Heart right ventricle (tissue), 16 donors: ENCODE measurements at regions not wholly inside any gene's neighbourhood (a gene's known extent, or its start where the extent isn't known, plus 50 kb on each side); places are given as distances from the start of the nearest gene placed in this dataset.

Experiments used
- ATAC-seq, 8 donors: fragments of 200-7000 bp; cut with Tn5 transposase; one replicate each; pipeline ENCODE4 v1.9.1; 2020; ENCODE audit warnings: mild to moderate bottlenecking in 8 of 8, moderate library complexity in 8 of 8, moderate number of reproducible peaks in 1 of 8
- DNase-seq, 2 donors: peaks; one replicate each; pipeline ENCODE4 v3.0.0-alpha.2; 2020
- H3K27ac ChIP-seq, 10 donors: fragments of 200-600 bp; sonication (generic) in 2 of 10; one replicate each; pipeline versions ENCODE4 v1.5.0 to v1.8.0; 2020 to 2022; ENCODE audit warnings: mild to moderate bottlenecking in 3 of 10
- H3K27me3 ChIP-seq, 7 donors: fragments of 200-600 bp; one replicate each; pipeline ENCODE4 v1.8.0; 2021 to 2022; ENCODE audit warnings: mild to moderate bottlenecking in 2 of 7
- H3K36me3 ChIP-seq, 9 donors: fragments of 200-600 bp; sonication (generic) in 1 of 9; one replicate each; pipeline versions ENCODE4 v1.5.0 to v1.8.0; 2020 to 2022; ENCODE audit warnings: mild to moderate bottlenecking in 2 of 9
- H3K4me1 ChIP-seq, 9 donors: fragments of 200-600 bp; sonication (generic) in 1 of 9; one replicate each; pipeline versions ENCODE4 v1.5.0 to v1.8.0; 2020 to 2022; ENCODE audit warnings: mild to moderate bottlenecking in 4 of 9
- H3K4me3 ChIP-seq, 10 donors: fragments of 200-600 bp; sonication (generic) in 2 of 10; one replicate each; pipeline versions ENCODE4 v1.5.0 to v1.8.0; 2020 to 2022; ENCODE audit warnings: mild to moderate bottlenecking in 7 of 10, moderate library complexity in 2 of 10
- H3K9me3 ChIP-seq, 11 donors: fragments of 200-600 bp in 10 of 11; sonication (generic) in 2 of 11; one replicate each; pipeline versions ENCODE4 v1.5.0 to v1.8.0; 2013 to 2022; ENCODE audit warnings: mild to moderate bottlenecking in 2 of 11, control low read depth in 1 of 11, moderate library complexity in 1 of 11
- WGBS, 2 donors: extraction: QIAGEN DNeasy Blood & Tissue Kit; methylation state at CpG; one replicate each; pipeline ENCODE4 v1.1.7; 2013; ENCODE audit warnings: inconsistent platforms in 1 of 2; 5-methylcytosine and 5-hydroxymethylcytosine counted together
- intact Hi-C, 10 donors: fragments of 100-400 bp; cut with DNase I; formaldehyde crosslinking; loops; one replicate each; pipeline versions ENCODE4 v1.11.1 to v1.14.2; 2022
- TF ChIP-seq, protein P1 (sequence below), 9 donors: fragments of 200-600 bp; sonication (generic) in 2 of 9; IDR thresholded peaks; one replicate each; pipeline versions ENCODE4 v1.5.0 to v1.8.0; 2021 to 2022; ENCODE audit warnings: antibody characterized with exemption in 9 of 9, mild to moderate bottlenecking in 5 of 9, moderate library complexity in 1 of 9
- donor health status: Arrhythmogenic right ventricular cardiomyopathy.
- donor health status: ischemic (EF 13 %, LVEDD 7.1; RV severe dilation, severe dysfunction).
- donor health status: healthy with polysubstance abuse.
- donor health status: DM: no; HTN: yes; CAD: no.
- donor health status: DM: no; HTN: no; CAD: no.
- donor health status: ischemic (EF 25% LVEDD 6.9; RV normal size, moderate dysfunction).
- donor health status: ischemic (EF 25% LVEDD 5.7; RV mildly dilated, moderate dysfunction).
- donor health status: healthy.
- donor health status: DM: yes; HTN: yes; CAD: no.
- donor health status: Ischemic cardiomyopathy.
- donor health status: ischemic (EF 35%, LVEDD 5.7; RV mildly dilated, moderate dysfunction).
- donor health status: nonischemic (EF 11% LVEDD 7.7; RV severe dilation, severe dysfunction).
- donor health status: DM: yes; HTN: yes; CAD: no.
- donor health status: PGD.
- donor health status: ischemic (EF 29% LVEDD 5.4; RV normal size, mild dysfunction).
- donor health status: nonischemic (EF 23%, LVEDD 6.1; RV moderate dilation, normal function).

GRCh38 chr1:195709821-195710220 lies 898.4 kb downstream of the KCNT2 start:
- Histone ChIP-seq H3K4me3 (no peak overlapping the region), H3K4me1 (no peaks in the 10 kb centered on the region), H3K27ac (no peak overlapping the region), H3K9me3 (no peaks in the 10 kb centered on the region), H3K36me3 (no peaks in the 10 kb centered on the region), H3K27me3 (no peaks in the 10 kb centered on the region)
- TF ChIP-seq, protein P1, sequence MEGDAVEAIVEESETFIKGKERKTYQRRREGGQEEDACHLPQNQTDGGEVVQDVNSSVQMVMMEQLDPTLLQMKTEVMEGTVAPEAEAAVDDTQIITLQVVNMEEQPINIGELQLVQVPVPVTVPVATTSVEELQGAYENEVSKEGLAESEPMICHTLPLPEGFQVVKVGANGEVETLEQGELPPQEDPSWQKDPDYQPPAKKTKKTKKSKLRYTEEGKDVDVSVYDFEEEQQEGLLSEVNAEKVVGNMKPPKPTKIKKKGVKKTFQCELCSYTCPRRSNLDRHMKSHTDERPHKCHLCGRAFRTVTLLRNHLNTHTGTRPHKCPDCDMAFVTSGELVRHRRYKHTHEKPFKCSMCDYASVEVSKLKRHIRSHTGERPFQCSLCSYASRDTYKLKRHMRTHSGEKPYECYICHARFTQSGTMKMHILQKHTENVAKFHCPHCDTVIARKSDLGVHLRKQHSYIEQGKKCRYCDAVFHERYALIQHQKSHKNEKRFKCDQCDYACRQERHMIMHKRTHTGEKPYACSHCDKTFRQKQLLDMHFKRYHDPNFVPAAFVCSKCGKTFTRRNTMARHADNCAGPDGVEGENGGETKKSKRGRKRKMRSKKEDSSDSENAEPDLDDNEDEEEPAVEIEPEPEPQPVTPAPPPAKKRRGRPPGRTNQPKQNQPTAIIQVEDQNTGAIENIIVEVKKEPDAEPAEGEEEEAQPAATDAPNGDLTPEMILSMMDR (IDR thresholded peaks at IDR 0.05), result no peak
- ATAC-seq, result no peak
- WGBS, 2 donors, result 50 to 51% methylated on average over 3 of the region's 3 CpGs
- intact Hi-C loops, result no loop called here
- DNase-seq, result no peak

GRCh38 chr1:195704028-195704427 lies 904.2 kb downstream of the KCNT2 start:
- no peak for ATAC-seq
- TF ChIP-seq, protein P1 (IDR thresholded peaks at IDR 0.05), result no peak
- H3K27me3 ChIP-seq, result no peaks in the 10 kb centered on the region
- H3K4me3 ChIP-seq, result no peak overlapping the region
- no peaks in the 10 kb centered on the region for H3K4me1 ChIP-seq
- intact Hi-C loops, result no loop called here
- no peak overlapping the region for H3K27ac ChIP-seq
- WGBS, 2 donors, result 85 to 86% methylated on average over 2 of the region's 2 CpGs
- peaks cover 0 to under 1% (median 0%) of the 10 kb centered on the region in 11 donors for H3K9me3 ChIP-seq
- no peaks in the 10 kb centered on the region for H3K36me3 ChIP-seq
- DNase-seq, result no peak

DNA sequence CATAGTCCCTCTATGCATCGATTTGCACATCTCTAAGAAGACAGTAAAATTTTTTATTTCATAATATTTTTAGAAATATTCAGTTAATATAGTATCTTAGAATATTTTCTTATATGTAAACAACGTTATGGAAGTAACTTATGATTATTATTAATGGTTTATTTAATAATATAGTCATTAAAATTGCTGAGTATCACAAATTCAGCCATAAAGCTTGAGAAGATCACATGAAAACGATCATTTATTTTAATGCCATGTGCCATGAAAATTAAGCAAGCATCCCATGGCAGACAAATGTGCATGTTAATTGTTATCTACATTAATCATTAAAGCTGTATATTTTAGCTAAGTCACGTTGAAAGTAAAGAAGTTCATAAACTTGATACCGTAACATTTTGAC lies 907.1 kb downstream of the KCNT2 start:
- Histone ChIP-seq H3K36me3 (no peaks in the 10 kb centered on the region), H3K9me3 (peaks cover 0 to 3% (median 0%) of the 10 kb centered on the region in 11 donors), H3K27me3 (no peaks in the 10 kb centered on the region), H3K4me3 (no peak overlapping the region), H3K27ac (no peak overlapping the region), H3K4me1 (no peaks in the 10 kb centered on the region)
- TF ChIP-seq, protein P1 (IDR thresholded peaks at IDR 0.05), result no peak
- DNase-seq (no peak), ATAC-seq (no peak)
- WGBS, 2 donors, result 71 to 77% methylated on average over 5 of the region's 5 CpGs
- intact Hi-C loops, result no loop called here

GRCh38 chr1:195697130-195697529 lies 911.1 kb downstream of the KCNT2 start:
- H3K27me3 ChIP-seq, result no peaks in the 10 kb centered on the region
- H3K27ac ChIP-seq, result no peak overlapping the region
- 89 to 94% methylated on average over 2 of the region's 2 CpGs for WGBS, 2 donors
- ATAC-seq (no peak), DNase-seq (no peak)
- TF ChIP-seq, protein P1 (IDR thresholded peaks at IDR 0.05), result no peak
- peaks cover 0 to 3% (median 0%) of the 10 kb centered on the region in 11 donors for H3K9me3 ChIP-seq
- H3K4me1 ChIP-seq, result no peaks in the 10 kb centered on the region
- H3K4me3 ChIP-seq, result no peak overlapping the region
- intact Hi-C loops, result no loop called here
- no peaks in the 10 kb centered on the region for H3K36me3 ChIP-seq
